ENCODE measurements at regions not wholly inside any gene's neighbourhood (a gene's known extent, or its start where the extent isn't known, plus 50 kb on each side); places are given as distances from the start of the nearest gene placed in this dataset.

DNA sequence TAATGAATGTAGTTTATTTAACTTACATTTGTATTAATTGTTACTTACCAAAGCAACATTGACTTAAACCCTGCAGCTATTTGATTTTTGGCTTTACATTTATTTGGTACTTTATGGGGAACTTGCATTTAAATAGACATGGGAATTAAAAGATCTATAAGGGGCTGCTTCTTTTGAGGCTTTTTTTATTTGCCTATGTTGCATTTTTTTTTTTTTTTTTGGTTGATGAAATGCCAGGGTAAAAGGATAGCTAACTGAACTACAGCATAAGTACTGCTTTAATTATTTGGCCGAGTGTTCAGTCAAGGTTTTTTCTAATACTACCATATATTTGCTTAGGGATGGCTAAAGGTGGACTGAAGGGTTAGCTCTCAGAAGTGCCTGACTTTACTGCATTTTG is 62.5 kb upstream of the CDH4 start:
- Histone ChIP-seq H3K27ac (no peak overlapping the region), H3K4me1 (no peaks in the 10 kb centered on the region), H3K9me3 (ENCODE audit: low read depth) (no peaks in the 10 kb centered on the region), H3K36me3 (no peaks in the 10 kb centered on the region), H3K9ac (no peak overlapping the region), H2AFZ (replicated peaks) (no peak overlapping the region), H3K79me2 (ENCODE audit: low read depth) (no peaks in the 10 kb centered on the region), H3K4me2 (no peak overlapping the region), H3F3A (ENCODE audit: low read depth) (peaks cover 6% of the 10 kb centered on the region), H3K4me3 (no peak overlapping the region), H3K27me3 (peaks cover 16% of the 10 kb centered on the region), H4K20me1 (ENCODE audit: low read depth) (no peaks in the 10 kb centered on the region)
- H3K4me3 Mint-ChIP-seq: no peak overlapping the region
- no peaks in the 10 kb centered on the region for H3K36me3 Mint-ChIP-seq
- TF ChIP-seq, protein P1, sequence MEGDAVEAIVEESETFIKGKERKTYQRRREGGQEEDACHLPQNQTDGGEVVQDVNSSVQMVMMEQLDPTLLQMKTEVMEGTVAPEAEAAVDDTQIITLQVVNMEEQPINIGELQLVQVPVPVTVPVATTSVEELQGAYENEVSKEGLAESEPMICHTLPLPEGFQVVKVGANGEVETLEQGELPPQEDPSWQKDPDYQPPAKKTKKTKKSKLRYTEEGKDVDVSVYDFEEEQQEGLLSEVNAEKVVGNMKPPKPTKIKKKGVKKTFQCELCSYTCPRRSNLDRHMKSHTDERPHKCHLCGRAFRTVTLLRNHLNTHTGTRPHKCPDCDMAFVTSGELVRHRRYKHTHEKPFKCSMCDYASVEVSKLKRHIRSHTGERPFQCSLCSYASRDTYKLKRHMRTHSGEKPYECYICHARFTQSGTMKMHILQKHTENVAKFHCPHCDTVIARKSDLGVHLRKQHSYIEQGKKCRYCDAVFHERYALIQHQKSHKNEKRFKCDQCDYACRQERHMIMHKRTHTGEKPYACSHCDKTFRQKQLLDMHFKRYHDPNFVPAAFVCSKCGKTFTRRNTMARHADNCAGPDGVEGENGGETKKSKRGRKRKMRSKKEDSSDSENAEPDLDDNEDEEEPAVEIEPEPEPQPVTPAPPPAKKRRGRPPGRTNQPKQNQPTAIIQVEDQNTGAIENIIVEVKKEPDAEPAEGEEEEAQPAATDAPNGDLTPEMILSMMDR (IDR thresholded peaks at IDR 0.05): no peak
- TF ChIP-seq EZH2 (IDR thresholded peaks at IDR 0.05) (no peak), EZH2phosphoT487 (IDR thresholded peaks at IDR 0.05) (no peak)
- peaks cover 8% of the 10 kb centered on the region for H3K9me3 Mint-ChIP-seq
- H3K27me3 Mint-ChIP-seq (ENCODE audit: insufficient read depth, low read depth): no peaks in the 10 kb centered on the region
- peaks cover 27% of the 10 kb centered on the region for H3K4me1 Mint-ChIP-seq
- no peak overlapping the region for H3K27ac Mint-ChIP-seq
- no peak for DNase-seq (ENCODE audit: low spot score)

- H3K9ac ChIP-seq: no peak overlapping the region
- Mint-ChIP-seq H3K27ac (no peak overlapping the region), H3K4me3 (no peak overlapping the region), H3K9me3 (peaks cover 8% of the 10 kb centered on the region), H3K36me3 (no peaks in the 10 kb centered on the region), H3K27me3 (ENCODE audit: insufficient read depth, low read depth) (no peaks in the 10 kb centered on the region), H3K4me1 (peaks cover 27% of the 10 kb centered on the region)
- TF ChIP-seq, protein P1 (IDR thresholded peaks at IDR 0.05): no peak
- TF ChIP-seq EZH2 (IDR thresholded peaks at IDR 0.05): no peak
- TF ChIP-seq EZH2phosphoT487 (IDR thresholded peaks at IDR 0.05): no peak
- no peaks in the 10 kb centered on the region for H3K36me3 ChIP-seq
- no peaks in the 10 kb centered on the region for H4K20me1 ChIP-seq (ENCODE audit: low read depth)
- H3K4me3 ChIP-seq: no peak overlapping the region
- H3K27ac ChIP-seq: no peak overlapping the region
- no peak overlapping the region for H3K4me2 ChIP-seq
- no peaks in the 10 kb centered on the region for H3K79me2 ChIP-seq (ENCODE audit: low read depth)
- no peak overlapping the region for H2AFZ ChIP-seq (replicated peaks)
- no peak for DNase-seq (ENCODE audit: low spot score)
- H3K27me3 ChIP-seq: peaks cover 19% of the 10 kb centered on the region
- H3F3A ChIP-seq (ENCODE audit: low read depth): peaks cover 6% of the 10 kb centered on the region
- H3K9me3 ChIP-seq (ENCODE audit: low read depth): no peaks in the 10 kb centered on the region
- no peaks in the 10 kb centered on the region for H3K4me1 ChIP-seq
These were observed 61.0 kb upstream of the CDH4 start for GRCh38 chr20:61191096-61191495.

DNA sequence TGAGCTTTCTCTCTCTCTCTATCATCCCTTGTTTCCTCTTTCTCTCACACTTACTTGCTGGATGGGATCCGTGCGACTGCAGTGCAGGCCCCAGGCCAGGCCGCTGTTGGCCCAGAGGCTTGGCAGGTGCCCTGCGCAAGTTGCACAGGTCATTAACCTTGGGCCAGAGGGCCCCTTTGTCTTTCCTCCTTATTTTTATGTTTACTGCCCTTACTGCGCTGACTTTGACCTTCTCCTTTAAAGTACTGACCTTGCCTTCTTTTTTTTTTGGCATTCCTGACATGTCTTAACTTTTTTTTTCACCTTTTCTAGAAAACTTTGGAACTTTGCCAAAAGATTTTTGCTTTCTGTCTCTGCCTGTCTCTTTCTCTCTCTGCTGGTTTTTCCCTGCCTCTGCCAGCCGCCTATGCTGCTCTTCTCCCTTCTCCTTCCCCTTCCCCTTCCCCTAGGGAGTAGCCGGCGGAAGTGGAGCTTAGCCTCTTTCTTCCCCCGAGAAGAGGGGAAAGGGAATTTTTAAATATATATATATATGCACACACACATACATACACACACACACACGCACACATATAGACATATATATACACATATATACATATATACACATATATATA is 59.6 kb upstream of the CDH4 start:
- Histone ChIP-seq H3K9me3 (ENCODE audit: low read depth) (no peaks in the 10 kb centered on the region), H3K4me2 (no peak overlapping the region), H3K36me3 (no peaks in the 10 kb centered on the region), H3K27ac (no peak overlapping the region), H4K20me1 (ENCODE audit: low read depth) (no peaks in the 10 kb centered on the region), H3K4me1 (no peaks in the 10 kb centered on the region), H3K4me3 (no peak overlapping the region), H3K27me3 (peaks cover 29% of the 10 kb centered on the region), H3K79me2 (ENCODE audit: low read depth) (no peaks in the 10 kb centered on the region), H3K9ac (no peak overlapping the region), H2AFZ (replicated peaks) (no peak overlapping the region), H3F3A (ENCODE audit: low read depth) (peaks cover 6% of the 10 kb centered on the region)
- Mint-ChIP-seq H3K4me1 (peaks cover 22% of the 10 kb centered on the region), H3K27ac (peak overlapping the region; percentile 23), H3K9me3 (peaks cover 8% of the 10 kb centered on the region), H3K36me3 (no peaks in the 10 kb centered on the region), H3K4me3 (no peak overlapping the region), H3K27me3 (ENCODE audit: insufficient read depth, low read depth) (peaks cover 3% of the 10 kb centered on the region)
- no peak for DNase-seq (ENCODE audit: low spot score)
- TF ChIP-seq, protein P1 (IDR thresholded peaks at IDR 0.05): no peak
- TF ChIP-seq EZH2phosphoT487 (IDR thresholded peaks at IDR 0.05): no peak
- no peak for TF ChIP-seq EZH2 (IDR thresholded peaks at IDR 0.05)
